ENCODE measurements at regions not wholly inside any gene's neighbourhood (a gene's known extent, or its start where the extent isn't known, plus 50 kb on each side); places are given as distances from the start of the nearest gene placed in this dataset.

DNA sequence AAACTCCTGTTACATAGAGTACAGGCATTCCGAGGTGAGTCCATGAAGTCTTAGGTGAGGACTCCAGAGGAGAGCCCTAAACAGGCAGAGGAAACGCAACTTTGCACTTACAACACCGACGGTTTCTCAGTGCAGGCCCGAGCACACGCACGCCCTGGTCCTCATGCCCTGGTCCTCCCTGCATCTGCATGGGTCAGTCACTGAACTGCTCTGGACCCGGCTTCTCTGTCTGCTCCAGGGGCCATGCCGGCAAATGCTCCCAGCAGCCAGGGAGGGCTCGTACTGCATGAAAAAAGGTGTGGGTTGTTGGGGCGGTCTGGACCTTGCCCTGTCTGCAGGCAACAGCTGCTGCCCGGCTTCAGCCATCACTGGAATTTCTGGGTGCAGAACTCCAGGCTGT, 317.3 kb upstream of the SHH start:
- H3K9me2 ChIP-seq (ENCODE audit: insufficient read depth, low read length): no peaks in the 10 kb centered on the region
- H3K9me3 ChIP-seq (ENCODE audit: low read length): no peaks in the 10 kb centered on the region
- H3K4me2 ChIP-seq (ENCODE audit: low read length): no peak overlapping the region
- no peak overlapping the region for H3K27ac ChIP-seq (ENCODE audit: low read length)
- no peak overlapping the region for H2AFZ ChIP-seq (ENCODE audit: low read depth, low read length)
- H3K27me3 ChIP-seq (ENCODE audit: insufficient read depth, low read depth, low read length): no peaks in the 10 kb centered on the region
- no peaks in the 10 kb centered on the region for H4K20me1 ChIP-seq (ENCODE audit: insufficient read depth)
- no peak for TF ChIP-seq RAD21 (conservative IDR thresholded peaks at IDR 0.05)
- TF ChIP-seq, protein P1, sequence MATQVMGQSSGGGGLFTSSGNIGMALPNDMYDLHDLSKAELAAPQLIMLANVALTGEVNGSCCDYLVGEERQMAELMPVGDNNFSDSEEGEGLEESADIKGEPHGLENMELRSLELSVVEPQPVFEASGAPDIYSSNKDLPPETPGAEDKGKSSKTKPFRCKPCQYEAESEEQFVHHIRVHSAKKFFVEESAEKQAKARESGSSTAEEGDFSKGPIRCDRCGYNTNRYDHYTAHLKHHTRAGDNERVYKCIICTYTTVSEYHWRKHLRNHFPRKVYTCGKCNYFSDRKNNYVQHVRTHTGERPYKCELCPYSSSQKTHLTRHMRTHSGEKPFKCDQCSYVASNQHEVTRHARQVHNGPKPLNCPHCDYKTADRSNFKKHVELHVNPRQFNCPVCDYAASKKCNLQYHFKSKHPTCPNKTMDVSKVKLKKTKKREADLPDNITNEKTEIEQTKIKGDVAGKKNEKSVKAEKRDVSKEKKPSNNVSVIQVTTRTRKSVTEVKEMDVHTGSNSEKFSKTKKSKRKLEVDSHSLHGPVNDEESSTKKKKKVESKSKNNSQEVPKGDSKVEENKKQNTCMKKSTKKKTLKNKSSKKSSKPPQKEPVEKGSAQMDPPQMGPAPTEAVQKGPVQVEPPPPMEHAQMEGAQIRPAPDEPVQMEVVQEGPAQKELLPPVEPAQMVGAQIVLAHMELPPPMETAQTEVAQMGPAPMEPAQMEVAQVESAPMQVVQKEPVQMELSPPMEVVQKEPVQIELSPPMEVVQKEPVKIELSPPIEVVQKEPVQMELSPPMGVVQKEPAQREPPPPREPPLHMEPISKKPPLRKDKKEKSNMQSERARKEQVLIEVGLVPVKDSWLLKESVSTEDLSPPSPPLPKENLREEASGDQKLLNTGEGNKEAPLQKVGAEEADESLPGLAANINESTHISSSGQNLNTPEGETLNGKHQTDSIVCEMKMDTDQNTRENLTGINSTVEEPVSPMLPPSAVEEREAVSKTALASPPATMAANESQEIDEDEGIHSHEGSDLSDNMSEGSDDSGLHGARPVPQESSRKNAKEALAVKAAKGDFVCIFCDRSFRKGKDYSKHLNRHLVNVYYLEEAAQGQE (IDR thresholded peaks at IDR 0.05; ENCODE audit: borderline replicate concordance): no peak
- TF ChIP-seq EZH2 (IDR thresholded peaks at IDR 0.05; ENCODE audit: borderline replicate concordance, insufficient read depth, low read length, poor library complexity, severe bottlenecking): no peak
- TF ChIP-seq SMC3 (conservative IDR thresholded peaks at IDR 0.05; ENCODE audit: poor library complexity): no peak
- no peak for TF ChIP-seq MXI1 (conservative IDR thresholded peaks at IDR 0.05; ENCODE audit: poor library complexity, severe bottlenecking)
- no peaks in the 10 kb centered on the region for H3F3A ChIP-seq (ENCODE audit: insufficient read depth, low read length, poor library complexity, severe bottlenecking)
- no peak overlapping the region for H3K4me3 ChIP-seq (ENCODE audit: low read length)
- no peak overlapping the region for H3K9ac ChIP-seq (ENCODE audit: low read length)
- no peaks in the 10 kb centered on the region for H3K79me2 ChIP-seq (replicated peaks; ENCODE audit: insufficient read depth, low read length)
- no peaks in the 10 kb centered on the region for H3K36me3 ChIP-seq (ENCODE audit: insufficient read depth, low read length)

DNA sequence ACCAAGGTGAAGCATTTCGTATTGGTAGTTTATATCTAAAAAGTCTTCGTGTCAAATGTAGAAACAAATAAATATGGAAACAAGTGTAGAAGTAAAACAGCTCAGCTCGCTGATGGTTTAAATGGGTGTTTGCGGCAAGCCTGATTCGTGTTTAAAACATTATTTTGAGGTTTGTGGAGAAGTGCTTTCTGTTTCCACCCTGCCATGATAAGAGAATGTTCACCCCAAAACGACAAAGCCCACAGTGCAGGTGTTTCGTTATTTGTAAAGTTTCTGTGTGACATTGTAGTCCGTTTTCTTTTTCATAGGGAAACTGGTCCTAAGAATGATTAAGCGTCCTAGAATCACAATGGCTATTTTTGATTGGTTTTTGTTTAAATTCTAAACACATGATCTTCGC, 316.2 kb upstream of the SHH start:
- H2AFZ ChIP-seq (ENCODE audit: low read depth, low read length): no peak overlapping the region
- no peaks in the 10 kb centered on the region for H3K9me3 ChIP-seq (ENCODE audit: low read length)
- no peaks in the 10 kb centered on the region for H4K20me1 ChIP-seq (ENCODE audit: insufficient read depth)
- no peak for TF ChIP-seq POLR2AphosphoS5 (IDR thresholded peaks at IDR 0.05)
- no peak for TF ChIP-seq EP300 (conservative IDR thresholded peaks at IDR 0.05; ENCODE audit: poor library complexity, severe bottlenecking)
- no peak for TF ChIP-seq MXI1 (conservative IDR thresholded peaks at IDR 0.05; ENCODE audit: poor library complexity, severe bottlenecking)
- TF ChIP-seq TAF1 (IDR thresholded peaks at IDR 0.05; ENCODE audit: low read depth): no peak
- no peak for TF ChIP-seq RAD21 (conservative IDR thresholded peaks at IDR 0.05)
- no peaks in the 10 kb centered on the region for H3K27me3 ChIP-seq (ENCODE audit: insufficient read depth, low read depth, low read length)
- H3K4me3 ChIP-seq (ENCODE audit: low read length): no peak overlapping the region
- H3K36me3 ChIP-seq (ENCODE audit: insufficient read depth, low read length): no peaks in the 10 kb centered on the region
- H3K9me2 ChIP-seq (ENCODE audit: insufficient read depth, low read length): no peaks in the 10 kb centered on the region
- no peak overlapping the region for H3K9ac ChIP-seq (ENCODE audit: low read length)
- no peaks in the 10 kb centered on the region for H3K79me2 ChIP-seq (replicated peaks; ENCODE audit: insufficient read depth, low read length)
- no peak overlapping the region for H3K27ac ChIP-seq (ENCODE audit: low read length)
- H3K4me2 ChIP-seq (ENCODE audit: low read length): no peak overlapping the region
- no peaks in the 10 kb centered on the region for H3F3A ChIP-seq (ENCODE audit: insufficient read depth, low read length, poor library complexity, severe bottlenecking)

DNA sequence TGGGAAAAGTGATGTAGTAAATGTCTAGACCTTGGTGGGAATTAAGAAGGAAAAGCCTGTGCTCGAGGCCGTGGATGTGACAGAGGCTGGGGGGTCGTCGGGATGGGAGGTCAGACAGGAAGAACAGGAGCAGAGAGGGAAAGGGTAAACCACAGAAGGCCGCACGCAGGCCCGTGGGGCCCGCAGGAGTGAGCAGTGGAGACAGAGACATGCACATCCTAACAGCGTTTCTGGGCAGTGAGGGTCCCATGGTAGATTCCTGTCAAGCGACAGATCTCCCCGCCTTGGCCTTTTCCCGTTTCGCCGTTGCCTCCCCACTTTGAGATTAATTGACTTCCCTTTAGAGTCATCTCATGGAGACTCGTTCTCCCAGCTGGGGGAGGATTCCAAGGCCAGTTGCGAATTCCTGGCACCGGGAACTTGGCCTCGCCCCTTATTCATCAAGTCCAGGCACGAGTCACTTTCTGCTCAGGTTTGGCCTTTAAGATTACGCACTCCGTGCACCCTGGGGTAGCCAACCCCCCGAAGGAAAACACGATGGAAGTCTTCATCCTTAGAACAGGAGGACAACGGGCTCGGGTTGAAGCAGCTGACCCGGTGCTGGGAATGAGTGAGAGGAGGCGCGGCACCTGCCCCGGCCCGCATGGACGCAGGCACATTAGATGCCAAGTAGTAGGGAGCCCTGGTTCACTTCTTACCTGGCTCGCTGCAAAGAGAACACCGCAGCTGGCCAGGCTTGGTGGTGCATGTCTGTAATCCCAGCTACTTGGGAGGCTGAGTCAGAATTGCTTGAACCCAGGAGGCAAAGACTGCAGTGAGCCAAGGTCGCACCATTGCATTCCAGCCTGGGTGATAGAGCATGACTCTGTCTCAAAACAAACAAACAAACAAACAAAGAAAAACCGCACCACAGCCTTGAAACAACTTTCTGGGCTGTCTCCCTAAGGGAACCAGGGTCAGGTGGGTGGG, 315.2 kb upstream of the SHH start:
- no peak overlapping the region for H3K27ac ChIP-seq (ENCODE audit: low read length)
- no peaks in the 10 kb centered on the region for H3F3A ChIP-seq (ENCODE audit: insufficient read depth, low read length, poor library complexity, severe bottlenecking)
- H3K79me2 ChIP-seq (replicated peaks; ENCODE audit: insufficient read depth, low read length): no peaks in the 10 kb centered on the region
- H3K9me3 ChIP-seq (ENCODE audit: low read length): no peaks in the 10 kb centered on the region
- H3K9me2 ChIP-seq (ENCODE audit: insufficient read depth, low read length): no peaks in the 10 kb centered on the region
- H3K9ac ChIP-seq (ENCODE audit: low read length): no peak overlapping the region
- H3K4me3 ChIP-seq (ENCODE audit: low read length): no peak overlapping the region
- H3K36me3 ChIP-seq (ENCODE audit: insufficient read depth, low read length): no peaks in the 10 kb centered on the region
- H3K27me3 ChIP-seq (ENCODE audit: insufficient read depth, low read depth, low read length): no peaks in the 10 kb centered on the region
- TF ChIP-seq EZH2 (IDR thresholded peaks at IDR 0.05; ENCODE audit: borderline replicate concordance, insufficient read depth, low read length, poor library complexity, severe bottlenecking): no peak
- TF ChIP-seq TAF1 (IDR thresholded peaks at IDR 0.05; ENCODE audit: low read depth): no peak
- no peak for TF ChIP-seq RAD21 (conservative IDR thresholded peaks at IDR 0.05)
- no peak for TF ChIP-seq POLR2AphosphoS5 (IDR thresholded peaks at IDR 0.05)
- no peak for TF ChIP-seq MXI1 (conservative IDR thresholded peaks at IDR 0.05; ENCODE audit: poor library complexity, severe bottlenecking)
- TF ChIP-seq, protein P1 (IDR thresholded peaks at IDR 0.05; ENCODE audit: borderline replicate concordance): no peak
- H4K20me1 ChIP-seq (ENCODE audit: insufficient read depth): no peaks in the 10 kb centered on the region
- H2AFZ ChIP-seq (ENCODE audit: low read depth, low read length): no peak overlapping the region
- no peak overlapping the region for H3K4me2 ChIP-seq (ENCODE audit: low read length)

Data from neural cell (in vitro differentiated cells).